SU-DHL-6 (cell line): ENCODE measurements at regions not wholly inside any gene's neighbourhood (a gene's known extent, or its start where the extent isn't known, plus 50 kb on each side); places are given as distances from the start of the nearest gene placed in this dataset.
"Not testable (repeated sequence)": the region's sequence is repeated elsewhere in the genome, so short reads cannot be mapped to it uniquely, and the experiment has no call there.

Experiments
- H2AFZ ChIP-seq: fragments of 200-600 bp; sonication (generic); 2 replicates; pipeline ENCODE4 v1.6.1; 2014; ENCODE audit warnings: low read depth, mild to moderate bottlenecking, moderate library complexity, mixed read lengths, antibody characterized with exemption, low read length; ENCODE audit not compliant: severe bottlenecking
- H3F3A ChIP-seq: fragments of 200-600 bp; shearing (Covaris generic); 2 replicates; pipeline ENCODE4 v1.6.0; 2016; ENCODE audit warnings: antibody characterized with exemption, mild to moderate bottlenecking; ENCODE audit not compliant: insufficient read depth
- H3K27ac ChIP-seq: fragments of 200-600 bp; sonication (generic); 2 replicates; pipeline ENCODE4 v1.5.1; 2016; ENCODE audit warnings: low read depth, mild to moderate bottlenecking, low read length, moderate library complexity, mixed read lengths
- H3K27me3 ChIP-seq: fragments of 200-600 bp; sonication (generic), shearing (Covaris generic); 2 replicates; pipeline ENCODE4 v1.6.0; 2014; ENCODE audit warnings: mild to moderate bottlenecking, low read length
- H3K36me3 ChIP-seq: fragments of 200-600 bp; sonication (generic); 2 replicates; pipeline ENCODE4 v1.6.1; 2014; ENCODE audit warnings: mild to moderate bottlenecking, low read length, mixed read lengths
- H3K4me2 ChIP-seq: fragments of 300-600, 200-600 bp; shearing (Covaris generic), sonication (generic); 2 replicates; pipeline ENCODE4 v1.6.0; 2014; ENCODE audit warnings: low read length, low read depth, mild to moderate bottlenecking; ENCODE audit not compliant: poor library complexity, severe bottlenecking
- H3K4me3 ChIP-seq: fragments of 200-600 bp; sonication (generic); 2 replicates; pipeline ENCODE4 v1.5.1; 2014; ENCODE audit warnings: antibody characterized with exemption, low read length, mild to moderate bottlenecking, mixed read lengths; ENCODE audit not compliant: insufficient read depth, poor library complexity, severe bottlenecking
- H3K79me2 ChIP-seq: fragments of 200-600 bp; sonication (generic); 2 replicates; pipeline ENCODE4 v1.6.1; 2014; ENCODE audit warnings: mild to moderate bottlenecking, low read length, moderate library complexity; ENCODE audit not compliant: insufficient read depth
- H3K9ac ChIP-seq: fragments of 200-600 bp; sonication (generic); 2 replicates; pipeline ENCODE4 v1.7.0; 2014; ENCODE audit warnings: mild to moderate bottlenecking, low read length
- H3K9me2 ChIP-seq: fragments of 200-600 bp; sonication (generic); replicated peaks from 2 replicates; pipeline ENCODE4 v1.6.1; 2014; ENCODE audit warnings: low read length; ENCODE audit not compliant: insufficient read depth
- H3K9me3 ChIP-seq: fragments of 200-600 bp; sonication (generic); 2 replicates; pipeline ENCODE4 v1.6.1; 2014; ENCODE audit warnings: low read length, mixed read lengths; ENCODE audit not compliant: insufficient read depth
- H4K20me1 ChIP-seq: fragments of 200-600 bp; sonication (generic); 2 replicates; pipeline ENCODE4 v1.6.1; 2014; ENCODE audit warnings: low read depth, mild to moderate bottlenecking, antibody characterized with exemption, low read length, moderate library complexity, mixed read lengths
- CTCF ChIP-seq: fragments of 200-600 bp; sonication (generic); IDR thresholded peaks from one replicate; pipeline ENCODE4 v1.5.1; 2017; ENCODE audit warnings: antibody characterized with exemption, mild to moderate bottlenecking, low read length, moderate library complexity; ENCODE audit not compliant: insufficient read depth, poor library complexity, severe bottlenecking
- EZH2phosphoT487 ChIP-seq: fragments of 200-600 bp; sonication (generic), shearing (Covaris generic); conservative IDR thresholded peaks from 2 replicates; pipeline ENCODE4 v1.6.1; 2018; ENCODE audit warnings: mild to moderate bottlenecking, antibody characterized with exemption, low read length, moderate library complexity, mixed read lengths

- Histone ChIP-seq H3K9me2 (no peaks in the 10 kb centered on the region), H3F3A (no peaks in the 10 kb centered on the region), H3K27me3 (no peaks in the 10 kb centered on the region), H4K20me1 (no peaks in the 10 kb centered on the region), H3K9ac (no peak overlapping the region), H3K79me2 (no peaks in the 10 kb centered on the region), H3K36me3 (no peaks in the 10 kb centered on the region), H2AFZ (no peak overlapping the region), H3K9me3 (no peaks in the 10 kb centered on the region), H3K27ac (no peak overlapping the region), H3K4me2 (no peak overlapping the region), H3K4me3 (no peak overlapping the region)
- TF ChIP-seq CTCF (no peak), EZH2phosphoT487 (no peak)
Observed at GRCh38 chr4:57305836-57306235, 195.7 kb upstream of the IGFBP7 start.

GRCh38 chr4:57303012-57303751 is 193.0 kb upstream of the IGFBP7 start:
- no peak overlapping the region for H3K4me2 ChIP-seq
- H3K9ac ChIP-seq = no peak overlapping the region

GRCh38 chr4:57300300-57300699 is 190.1 kb upstream of the IGFBP7 start:
- not testable (repeated sequence) for H3F3A ChIP-seq, H3K79me2 ChIP-seq, H4K20me1 ChIP-seq, H3K4me3 ChIP-seq, H3K9me2 ChIP-seq, H3K9ac ChIP-seq, H3K36me3 ChIP-seq, H3K27ac ChIP-seq, H3K9me3 ChIP-seq, H2AFZ ChIP-seq, H3K27me3 ChIP-seq, H3K4me2 ChIP-seq

More at GRCh38 chr4:57303012-57303751, 193.0 kb upstream of the IGFBP7 start:
- Histone ChIP-seq H4K20me1 (no peaks in the 10 kb centered on the region), H3K27ac (no peak overlapping the region), H3K36me3 (no peaks in the 10 kb centered on the region), H3F3A (no peaks in the 10 kb centered on the region), H3K4me3 (no peak overlapping the region), H3K9me3 (no peaks in the 10 kb centered on the region), H3K9me2 (no peaks in the 10 kb centered on the region), H3K79me2 (no peaks in the 10 kb centered on the region), H2AFZ (no peak overlapping the region), H3K27me3 (no peaks in the 10 kb centered on the region)
- TF ChIP-seq EZH2phosphoT487 (no peak), CTCF (no peak)

GRCh38 chr4:57291911-57292310 is 181.7 kb upstream of the IGFBP7 start:
- Histone ChIP-seq H3K36me3 (no peaks in the 10 kb centered on the region), H2AFZ (no peak overlapping the region), H4K20me1 (no peaks in the 10 kb centered on the region), H3F3A (no peaks in the 10 kb centered on the region), H3K79me2 (no peaks in the 10 kb centered on the region), H3K27me3 (no peaks in the 10 kb centered on the region), H3K9me2 (no peaks in the 10 kb centered on the region), H3K9ac (no peak overlapping the region), H3K4me2 (no peak overlapping the region), H3K27ac (no peak overlapping the region), H3K9me3 (no peaks in the 10 kb centered on the region), H3K4me3 (no peak overlapping the region)
- no peak for TF ChIP-seq EZH2phosphoT487
